ENCODE measurements at regions not wholly inside any gene's neighbourhood (a gene's known extent, or its start where the extent isn't known, plus 50 kb on each side); places are given as distances from the start of the nearest gene placed in this dataset.
"Not testable (repeated sequence)": the region's sequence is repeated elsewhere in the genome, so short reads cannot be mapped to it uniquely, and the experiment has no call there.

GRCh38 chr16:65735615-65736014 is 613.8 kb upstream of the CDH11 start:
- TF ChIP-seq FOXA1 (IDR thresholded peaks at IDR 0.05); NFRKB (IDR thresholded peaks at IDR 0.05); L3MBTL2 (conservative IDR thresholded peaks at IDR 0.05); LEF1 (IDR thresholded peaks at IDR 0.05; ENCODE audit: borderline replicate concordance); SP1 (IDR thresholded peaks at IDR 0.05); ELF4 (IDR thresholded peaks at IDR 0.05); FOXK2 (IDR thresholded peaks at IDR 0.05); SUZ12 (IDR thresholded peaks at IDR 0.05); HDGF (IDR thresholded peaks at IDR 0.05; ENCODE audit: borderline replicate concordance); PKNOX1 (IDR thresholded peaks at IDR 0.05); FOXM1 (IDR thresholded peaks at IDR 0.05; ENCODE audit: borderline replicate concordance); BHLHE40 (IDR thresholded peaks at IDR 0.05; ENCODE audit: borderline replicate concordance); CTBP1 (IDR thresholded peaks at IDR 0.05; ENCODE audit: borderline replicate concordance); ZNF384 (IDR thresholded peaks at IDR 0.05): not testable (repeated sequence)

All from HEK293T (cell line).